Ishikawa (cell line): ENCODE measurements at regions not wholly inside any gene's neighbourhood (a gene's known extent, or its start where the extent isn't known, plus 50 kb on each side); places are given as distances from the start of the nearest gene placed in this dataset.

ENCODE experiments used
- EGR1 ChIP-seq: IDR thresholded peaks from 2 replicates; pipeline ENCODE4 v1.6.1; 2012
- RAD21 ChIP-seq: IDR thresholded peaks from 2 replicates; pipeline ENCODE4 v1.6.1; 2012; ENCODE audit warnings: low read depth
- TF ChIP-seq, protein P1 (sequence below): IDR thresholded peaks from 2 replicates; pipeline ENCODE4 v1.6.1; 2012

DNA sequence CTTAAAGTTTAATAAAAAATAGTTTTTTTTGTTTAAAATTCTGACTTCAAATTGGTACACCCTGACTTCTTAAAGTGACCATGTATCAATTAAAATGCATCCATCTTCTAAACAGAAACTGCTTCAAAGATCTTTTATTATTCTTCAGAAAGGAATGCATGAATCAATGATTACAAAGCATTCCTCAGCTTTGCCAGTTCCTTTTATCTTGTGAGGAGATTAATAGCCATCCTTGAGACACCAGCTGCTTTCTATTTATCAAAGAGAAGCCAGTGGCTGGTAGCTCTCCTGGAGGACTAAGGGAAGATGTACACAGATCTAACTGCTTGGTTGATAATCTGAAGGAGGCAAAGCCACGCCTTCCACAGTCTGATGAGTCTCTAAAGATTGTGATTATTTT lies 2222.5 kb downstream of the LRRC4C start:
- TF ChIP-seq EGR1 (no peak), RAD21 (no peak)
- TF ChIP-seq, protein P1, sequence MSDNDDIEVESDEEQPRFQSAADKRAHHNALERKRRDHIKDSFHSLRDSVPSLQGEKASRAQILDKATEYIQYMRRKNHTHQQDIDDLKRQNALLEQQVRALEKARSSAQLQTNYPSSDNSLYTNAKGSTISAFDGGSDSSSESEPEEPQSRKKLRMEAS: no peak
